DOHH2 (cell line): ENCODE measurements at regions not wholly inside any gene's neighbourhood (a gene's known extent, or its start where the extent isn't known, plus 50 kb on each side); places are given as distances from the start of the nearest gene placed in this dataset.

Experiments
- H3F3A ChIP-seq: fragments of 200-600 bp; sonication (generic), shearing (Covaris generic); 2 replicates; pipeline ENCODE4 v1.6.0; 2016; ENCODE audit warnings: antibody characterized with exemption, mild to moderate bottlenecking; ENCODE audit not compliant: control insufficient read depth, insufficient read depth
- H3K27ac ChIP-seq: fragments of 200-600 bp; sonication (generic); 2 replicates; pipeline ENCODE4 v1.5.1; 2014; ENCODE audit warnings: low read depth, mild to moderate bottlenecking, low read length, moderate library complexity
- H3K27me3 ChIP-seq: fragments of 200-600 bp; sonication (generic); 2 replicates; pipeline ENCODE4 v1.6.1; 2014; ENCODE audit warnings: mild to moderate bottlenecking, low read length, mixed read lengths; ENCODE audit not compliant: control insufficient read depth
- H3K36me3 ChIP-seq: fragments of 200-600 bp; sonication (generic); 2 replicates; pipeline ENCODE4 v1.6.1; 2014; ENCODE audit warnings: mild to moderate bottlenecking, low read length, moderate library complexity, mixed read lengths; ENCODE audit not compliant: control insufficient read depth
- H3K4me1 ChIP-seq: fragments of 200-600 bp; sonication (generic); 2 replicates; pipeline ENCODE4 v1.6.1; 2014; ENCODE audit warnings: mild to moderate bottlenecking, low read length, mixed read lengths; ENCODE audit not compliant: control insufficient read depth
- H3K4me2 ChIP-seq: fragments of 200-600 bp; sonication (generic); 2 replicates; pipeline ENCODE4 v1.6.0; 2014; ENCODE audit warnings: mild to moderate bottlenecking, low read length, moderate library complexity
- H3K4me3 ChIP-seq: fragments of 200-600 bp; sonication (generic); 2 replicates; pipeline ENCODE4 v1.5.1; 2014; ENCODE audit warnings: mild to moderate bottlenecking, low read length, mixed read lengths
- H3K79me2 ChIP-seq: fragments of 200-600 bp; sonication (generic); 2 replicates; pipeline ENCODE4 v1.6.1; 2014; ENCODE audit warnings: mild to moderate bottlenecking, low read length, mixed read lengths; ENCODE audit not compliant: control insufficient read depth
- H3K9me2 ChIP-seq: fragments of 200-600 bp; sonication (generic); replicated peaks from 2 replicates; pipeline ENCODE4 v1.6.1; 2014; ENCODE audit warnings: mild to moderate bottlenecking, low read length, mixed read lengths; ENCODE audit not compliant: control insufficient read depth
- H3K9me3 ChIP-seq: fragments of 200-600 bp; sonication (generic); 2 replicates; pipeline ENCODE4 v1.6.1; 2014; ENCODE audit warnings: antibody characterized with exemption, low read length, mixed read lengths; ENCODE audit not compliant: control insufficient read depth, insufficient read depth
- H4K20me1 ChIP-seq: fragments of 200-600 bp; sonication (generic); 2 replicates; pipeline ENCODE4 v1.6.0; 2014; ENCODE audit warnings: low read depth, mild to moderate bottlenecking, antibody characterized with exemption, low read length, moderate library complexity; ENCODE audit not compliant: control insufficient read depth, insufficient read depth
- EZH2phosphoT487 ChIP-seq: fragments of 200-600 bp; sonication (generic); IDR thresholded peaks from 2 replicates; pipeline ENCODE4 v1.6.1; 2017; ENCODE audit warnings: borderline replicate concordance, mild to moderate bottlenecking, antibody characterized with exemption, low read length, moderate library complexity, mixed read lengths
- TF ChIP-seq, protein P1 (sequence below): fragments of 200-600 bp; sonication (generic); IDR thresholded peaks from one replicate; pipeline ENCODE4 v1.5.1; 2014; ENCODE audit warnings: antibody characterized with exemption, mild to moderate bottlenecking, low read depth, low read length; ENCODE audit not compliant: poor library complexity, severe bottlenecking

GRCh38 chr12:24517000-24517399, 431.9 kb downstream of the BCAT1 start:
- Histone ChIP-seq H3F3A (no peaks in the 10 kb centered on the region), H3K9me2 (no peaks in the 10 kb centered on the region), H4K20me1 (no peaks in the 10 kb centered on the region), H3K27ac (no peak overlapping the region), H3K4me1 (no peaks in the 10 kb centered on the region), H3K4me2 (no peak overlapping the region), H3K27me3 (no peaks in the 10 kb centered on the region), H3K36me3 (no peaks in the 10 kb centered on the region), H3K4me3 (no peak overlapping the region), H3K79me2 (no peaks in the 10 kb centered on the region), H3K9me3 (no peaks in the 10 kb centered on the region)
- TF ChIP-seq EZH2phosphoT487 = no peak
- TF ChIP-seq, protein P1, sequence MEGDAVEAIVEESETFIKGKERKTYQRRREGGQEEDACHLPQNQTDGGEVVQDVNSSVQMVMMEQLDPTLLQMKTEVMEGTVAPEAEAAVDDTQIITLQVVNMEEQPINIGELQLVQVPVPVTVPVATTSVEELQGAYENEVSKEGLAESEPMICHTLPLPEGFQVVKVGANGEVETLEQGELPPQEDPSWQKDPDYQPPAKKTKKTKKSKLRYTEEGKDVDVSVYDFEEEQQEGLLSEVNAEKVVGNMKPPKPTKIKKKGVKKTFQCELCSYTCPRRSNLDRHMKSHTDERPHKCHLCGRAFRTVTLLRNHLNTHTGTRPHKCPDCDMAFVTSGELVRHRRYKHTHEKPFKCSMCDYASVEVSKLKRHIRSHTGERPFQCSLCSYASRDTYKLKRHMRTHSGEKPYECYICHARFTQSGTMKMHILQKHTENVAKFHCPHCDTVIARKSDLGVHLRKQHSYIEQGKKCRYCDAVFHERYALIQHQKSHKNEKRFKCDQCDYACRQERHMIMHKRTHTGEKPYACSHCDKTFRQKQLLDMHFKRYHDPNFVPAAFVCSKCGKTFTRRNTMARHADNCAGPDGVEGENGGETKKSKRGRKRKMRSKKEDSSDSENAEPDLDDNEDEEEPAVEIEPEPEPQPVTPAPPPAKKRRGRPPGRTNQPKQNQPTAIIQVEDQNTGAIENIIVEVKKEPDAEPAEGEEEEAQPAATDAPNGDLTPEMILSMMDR = no peak

DNA sequence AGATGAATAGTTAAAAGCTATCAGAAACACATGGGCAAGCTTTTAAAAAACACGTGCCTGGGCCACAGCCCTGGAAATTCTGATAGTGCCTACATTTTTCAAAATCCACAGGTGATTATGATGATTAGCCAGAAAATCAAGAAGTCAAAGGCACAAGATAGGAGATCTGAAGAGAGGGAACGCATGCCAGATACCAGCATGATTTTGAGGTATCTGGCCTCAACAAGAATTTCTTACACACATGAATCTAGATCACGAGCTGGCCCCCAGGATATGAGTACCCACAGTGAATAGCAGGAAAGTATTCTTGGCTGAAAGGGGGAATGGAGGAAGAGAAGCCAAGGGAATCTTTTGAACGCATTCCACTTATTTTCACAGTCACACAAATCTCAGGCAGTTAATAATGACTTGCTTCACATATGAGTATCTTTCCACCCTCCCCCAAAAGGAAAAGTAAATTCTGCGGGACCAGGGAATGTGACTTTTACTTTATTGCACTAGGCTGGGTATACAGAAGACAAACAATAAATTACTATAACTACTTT, 438.2 kb downstream of the BCAT1 start:
- Histone ChIP-seq H3K27ac (no peak overlapping the region), H3F3A (no peaks in the 10 kb centered on the region), H3K79me2 (no peaks in the 10 kb centered on the region), H3K27me3 (no peaks in the 10 kb centered on the region), H3K4me3 (no peak overlapping the region), H4K20me1 (no peaks in the 10 kb centered on the region), H3K9me3 (no peaks in the 10 kb centered on the region), H3K9me2 (no peaks in the 10 kb centered on the region), H3K4me1 (no peaks in the 10 kb centered on the region), H3K36me3 (no peaks in the 10 kb centered on the region), H3K4me2 (no peak overlapping the region)
- TF ChIP-seq, protein P1 = no peak
- no peak for TF ChIP-seq EZH2phosphoT487

DNA sequence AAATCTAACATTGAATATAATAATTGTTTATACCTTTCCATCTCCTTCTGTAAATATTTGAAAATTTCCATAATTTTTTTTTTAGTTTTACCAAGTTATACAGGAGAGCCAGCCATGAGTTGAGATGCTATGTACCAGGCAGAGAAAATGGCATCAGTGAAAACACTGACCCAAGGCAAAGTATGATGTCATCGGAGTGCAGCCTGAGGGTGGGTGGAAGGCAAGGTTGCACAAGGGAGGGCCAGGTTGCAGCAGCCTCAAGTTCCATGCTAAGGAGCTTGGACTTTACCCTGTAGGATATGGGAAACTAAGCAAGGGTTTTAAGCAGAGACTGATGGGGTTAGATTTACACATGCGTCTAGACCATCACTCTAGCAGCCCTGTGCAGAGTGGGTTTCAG, 441.1 kb downstream of the BCAT1 start:
- H3K79me2 ChIP-seq = no peaks in the 10 kb centered on the region
- no peaks in the 10 kb centered on the region for H3K4me1 ChIP-seq
- no peaks in the 10 kb centered on the region for H3K36me3 ChIP-seq
- no peaks in the 10 kb centered on the region for H4K20me1 ChIP-seq
- no peaks in the 10 kb centered on the region for H3K9me2 ChIP-seq
- H3K4me2 ChIP-seq = no peak overlapping the region
- H3K27me3 ChIP-seq = no peaks in the 10 kb centered on the region
- no peaks in the 10 kb centered on the region for H3K9me3 ChIP-seq
- H3K4me3 ChIP-seq = no peak overlapping the region
- no peaks in the 10 kb centered on the region for H3F3A ChIP-seq
- TF ChIP-seq, protein P1 = no peak
- TF ChIP-seq EZH2phosphoT487 = no peak
- no peak overlapping the region for H3K27ac ChIP-seq
